Lung (tissue), 11 donors: ENCODE measurements at regions not wholly inside any gene's neighbourhood (a gene's known extent, or its start where the extent isn't known, plus 50 kb on each side); places are given as distances from the start of the nearest gene placed in this dataset.
"Not testable (repeated sequence)": the region's sequence is repeated elsewhere in the genome, so short reads cannot be mapped to it uniquely, and the experiment has no call there.

Source experiments
- ATAC-seq: fragments of 200-7000 bp; cut with Tn5 transposase; one replicate; pipeline ENCODE4 v1.9.1; 2020; ENCODE audit warnings: moderate number of reproducible peaks; ENCODE audit not compliant: insufficient read depth, low FRiP score
- DNase-seq, 3 donors: peaks; one replicate each; pipeline ENCODE4 v3.0.0-alpha.2; 2013 to 2017
- H3K27ac ChIP-seq, 2 donors: one replicate each; pipeline ENCODE4 v1.5.1; 2013; ENCODE audit warnings: mild to moderate bottlenecking in 2 of 2, moderate library complexity in 2 of 2, control low read depth in 1 of 2, inconsistent platforms in 1 of 2, low read depth in 1 of 2, low read length in 1 of 2
- H3K27me3 ChIP-seq, 3 donors: one replicate each; pipeline ENCODE4 v1.5.1; 2013; ENCODE audit warnings: low read length in 2 of 3; ENCODE audit not compliant: control insufficient read depth in 3 of 3, insufficient read depth in 3 of 3
- H3K36me3 ChIP-seq, 4 donors: one replicate each; pipeline ENCODE4 v1.5.1; 2013; ENCODE audit warnings: low read length in 4 of 4, mild to moderate bottlenecking in 1 of 4, moderate library complexity in 1 of 4; ENCODE audit not compliant: control insufficient read depth in 4 of 4, insufficient read depth in 4 of 4
- H3K4me1 ChIP-seq, 5 donors: one replicate each; pipeline ENCODE4 v1.5.1; 2013; ENCODE audit warnings: low read length in 5 of 5, mild to moderate bottlenecking in 2 of 5, moderate library complexity in 1 of 5; ENCODE audit not compliant: control insufficient read depth in 5 of 5, insufficient read depth in 5 of 5
- H3K4me3 ChIP-seq: one replicate; pipeline ENCODE4 v1.5.1; 2013; ENCODE audit warnings: mild to moderate bottlenecking, control low read depth, moderate library complexity
- H3K9ac ChIP-seq, 2 donors: one replicate each; pipeline ENCODE4 v1.5.1; 2013; ENCODE audit warnings: low read length in 2 of 2, control low read depth in 1 of 2; ENCODE audit not compliant: insufficient read depth in 1 of 2
- H3K9me3 ChIP-seq, 4 donors: one replicate each; pipeline ENCODE4 v1.5.1; 2013; ENCODE audit warnings: low read length in 3 of 4, mild to moderate bottlenecking in 1 of 4, moderate library complexity in 1 of 4; ENCODE audit not compliant: control insufficient read depth in 4 of 4, insufficient read depth in 3 of 4
- WGBS, 2 donors: extraction: QIAGEN DNeasy Blood & Tissue Kit; methylation state at CpG; one replicate each; pipeline ENCODE4 v1.1.7; 2013; 5-methylcytosine and 5-hydroxymethylcytosine counted together
- TF ChIP-seq, protein P1 (sequence below): IDR thresholded peaks from 2 replicates; pipeline ENCODE4 v1.5.1; 2012; ENCODE audit warnings: mild to moderate bottlenecking; ENCODE audit errors: control extremely low read depth, extremely low read depth
- donor health status: control.
- donor health status: control.
- donor health status: Bipolar disorder and iron deficiency.
- donor health status: healthy.
- donor health status: DM: yes; HTN: yes; CAD: no.

DNA sequence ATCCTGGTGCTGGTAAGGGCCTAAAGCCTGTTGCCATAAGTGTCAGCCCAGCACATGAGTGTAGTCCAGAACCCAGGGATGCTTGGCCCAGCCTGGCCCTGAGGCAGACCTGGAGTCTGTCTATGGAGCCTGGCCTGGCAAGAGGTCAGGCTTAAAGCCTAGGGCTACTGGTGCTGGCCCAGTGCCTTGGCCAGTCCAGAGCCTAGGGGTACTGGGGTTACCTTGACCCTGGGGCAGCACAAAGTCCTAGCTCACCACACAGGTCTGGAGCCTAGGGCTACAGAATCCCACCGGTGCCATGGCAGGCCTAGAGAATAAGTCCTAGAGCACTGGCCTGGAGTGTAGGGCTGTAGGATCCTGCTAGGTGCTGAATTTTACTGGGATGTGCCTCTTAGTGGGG is 393.8 kb downstream of the MAGEE1 start:
- whole genome bisulfite sequencing, 2 donors, result 85 to 94% methylated on average over 1 of the region's 1 CpG

DNA sequence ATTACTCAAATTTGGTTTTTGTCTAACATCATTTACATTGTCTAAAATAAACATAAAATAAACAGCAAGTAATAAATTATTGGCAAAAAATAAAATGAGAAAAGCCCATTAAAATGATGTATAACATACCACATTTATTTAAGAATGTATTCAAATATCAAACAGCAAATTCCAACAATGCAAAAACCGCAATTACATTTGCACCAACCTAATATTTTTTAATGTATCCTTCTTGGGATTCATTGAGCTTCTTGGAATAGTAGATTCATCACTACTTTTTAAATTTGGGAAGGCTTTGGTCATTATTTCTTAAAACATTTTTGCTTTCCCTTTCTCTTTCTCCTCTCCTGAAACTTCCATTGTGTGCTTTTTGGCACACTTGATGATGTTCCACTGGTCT is 400.2 kb downstream of the MAGEE1 start:
- no peak overlapping the region for H3K27ac ChIP-seq
- no peak overlapping the region for H3K9ac ChIP-seq
- no peaks in the 10 kb centered on the region for H3K9me3 ChIP-seq
- H3K4me1 ChIP-seq, result no peaks in the 10 kb centered on the region
- H3K36me3 ChIP-seq, result no peaks in the 10 kb centered on the region
- DNase-seq (no peak), ATAC-seq (no peak)
- TF ChIP-seq, protein P1, sequence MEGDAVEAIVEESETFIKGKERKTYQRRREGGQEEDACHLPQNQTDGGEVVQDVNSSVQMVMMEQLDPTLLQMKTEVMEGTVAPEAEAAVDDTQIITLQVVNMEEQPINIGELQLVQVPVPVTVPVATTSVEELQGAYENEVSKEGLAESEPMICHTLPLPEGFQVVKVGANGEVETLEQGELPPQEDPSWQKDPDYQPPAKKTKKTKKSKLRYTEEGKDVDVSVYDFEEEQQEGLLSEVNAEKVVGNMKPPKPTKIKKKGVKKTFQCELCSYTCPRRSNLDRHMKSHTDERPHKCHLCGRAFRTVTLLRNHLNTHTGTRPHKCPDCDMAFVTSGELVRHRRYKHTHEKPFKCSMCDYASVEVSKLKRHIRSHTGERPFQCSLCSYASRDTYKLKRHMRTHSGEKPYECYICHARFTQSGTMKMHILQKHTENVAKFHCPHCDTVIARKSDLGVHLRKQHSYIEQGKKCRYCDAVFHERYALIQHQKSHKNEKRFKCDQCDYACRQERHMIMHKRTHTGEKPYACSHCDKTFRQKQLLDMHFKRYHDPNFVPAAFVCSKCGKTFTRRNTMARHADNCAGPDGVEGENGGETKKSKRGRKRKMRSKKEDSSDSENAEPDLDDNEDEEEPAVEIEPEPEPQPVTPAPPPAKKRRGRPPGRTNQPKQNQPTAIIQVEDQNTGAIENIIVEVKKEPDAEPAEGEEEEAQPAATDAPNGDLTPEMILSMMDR, result no peak
- 45 to 86% methylated on average over 1 of the region's 1 CpG for whole genome bisulfite sequencing, 2 donors
- no peaks in the 10 kb centered on the region for H3K27me3 ChIP-seq
- no peak overlapping the region for H3K4me3 ChIP-seq

More for the DNA sequence above, 393.8 kb downstream of the MAGEE1 start:
- Histone ChIP-seq H3K9me3 (peaks cover 0 to 4% (median 1%) of the 10 kb centered on the region in 4 donors), H3K27ac (no peak overlapping the region), H3K36me3 (no peaks in the 10 kb centered on the region), H3K27me3 (no peaks in the 10 kb centered on the region), H3K4me3 (no peak overlapping the region), H3K4me1 (no peaks in the 10 kb centered on the region), H3K9ac (no peak overlapping the region)
- DNase-seq, result no peak
- TF ChIP-seq, protein P1, result no peak
- no peak for ATAC-seq

DNA sequence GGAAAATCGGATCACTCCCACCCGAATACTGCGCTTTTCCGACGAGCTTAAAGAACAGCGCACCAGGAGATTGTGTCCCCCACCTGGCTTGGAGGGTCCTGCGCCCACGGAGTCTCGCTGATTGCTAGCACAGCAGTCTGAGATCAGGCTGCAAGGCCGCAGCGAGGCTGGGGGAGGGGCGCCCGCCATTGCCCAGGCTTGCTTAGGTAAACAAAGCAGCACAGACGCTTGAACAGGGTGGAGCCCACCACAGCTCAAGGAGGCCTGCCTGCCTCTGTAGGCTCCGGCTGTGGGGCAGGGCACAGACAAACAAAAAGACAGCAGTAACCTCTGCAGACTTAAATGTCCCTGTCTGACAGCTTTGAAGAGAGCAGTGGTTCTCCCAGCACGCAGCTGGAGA is 413.4 kb downstream of the MAGEE1 start:
- ATAC-seq, H3K27me3 ChIP-seq, H3K4me1 ChIP-seq, H3K4me3 ChIP-seq, H3K36me3 ChIP-seq, H3K9me3 ChIP-seq, H3K9ac ChIP-seq, H3K27ac ChIP-seq: not testable (repeated sequence)
- 43 to 54% methylated on average over 8 to 16 of the region's 16 CpGs for WGBS, 2 donors
- DNase-seq, result peak in 1 of 3 donors; percentile 12

DNA sequence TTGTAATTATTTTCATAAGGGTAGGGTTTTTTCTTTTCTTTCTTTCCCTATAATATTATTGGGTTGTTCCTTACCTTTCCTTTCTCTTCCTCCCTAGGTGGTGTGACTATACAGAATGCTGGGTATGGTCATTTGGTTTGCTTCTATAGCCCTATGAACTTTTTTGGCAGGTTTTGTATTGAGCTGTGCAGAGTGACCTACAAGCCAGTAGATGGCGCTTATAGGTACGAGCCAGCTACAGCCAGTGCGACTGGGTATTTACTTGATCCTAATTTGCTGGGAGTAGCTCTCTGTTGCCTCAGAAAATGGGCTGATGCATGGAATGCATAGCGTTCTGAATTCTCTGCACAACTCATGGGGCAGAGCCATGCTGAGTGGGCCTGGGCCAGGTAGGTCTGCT is 423.3 kb downstream of the MAGEE1 start:
- Histone ChIP-seq H3K27me3 (no peaks in the 10 kb centered on the region), H3K9me3 (peaks cover 0 to 25% (median 8%) of the 10 kb centered on the region in 4 donors), H3K9ac (no peak overlapping the region), H3K36me3 (no peaks in the 10 kb centered on the region), H3K27ac (no peak overlapping the region), H3K4me1 (no peaks in the 10 kb centered on the region), H3K4me3 (no peak overlapping the region)
- no peak for DNase-seq
- TF ChIP-seq, protein P1, result no peak
- ATAC-seq, result no peak
- 17 to 29% methylated on average over 4 of the region's 4 CpGs for WGBS, 2 donors
